ENCODE measurements at regions not wholly inside any gene's neighbourhood (a gene's known extent, or its start where the extent isn't known, plus 50 kb on each side); places are given as distances from the start of the nearest gene placed in this dataset.
A peak's percentile ranks its signal among the peaks of the same experiment; 100 is the strongest.

GRCh38 chr11:109320595-109320994 is 101.4 kb upstream of the C11orf87 start:
- peak; percentile 58 for DNase-seq (ENCODE audit: low read depth, low spot score)

DNA sequence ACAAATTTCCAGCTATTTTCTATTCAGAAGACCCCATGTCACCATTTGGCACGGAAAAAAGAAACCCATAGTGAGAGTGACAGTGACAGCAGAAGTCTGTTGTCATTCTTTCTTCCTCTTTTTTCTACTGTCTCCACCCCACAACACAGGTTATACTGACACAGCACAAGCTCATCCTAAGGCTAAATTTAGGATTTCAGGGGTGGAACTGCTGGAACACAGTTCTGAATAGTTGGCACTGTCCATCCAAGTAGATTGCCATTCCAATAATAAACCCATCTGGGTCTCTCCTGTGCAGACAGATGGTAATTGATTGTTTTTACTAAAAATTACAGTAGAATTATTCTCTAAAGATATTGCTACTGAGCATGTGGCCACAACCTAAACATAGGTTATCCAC is 95.2 kb upstream of the C11orf87 start:
- no peak overlapping the region for H3K27ac ChIP-seq
- DNase-seq (ENCODE audit: low read depth, low spot score), result no peak

More at GRCh38 chr11:109320595-109320994, 101.4 kb upstream of the C11orf87 start:
- peak overlapping the region; percentile 47 for H3K27ac ChIP-seq

DNA sequence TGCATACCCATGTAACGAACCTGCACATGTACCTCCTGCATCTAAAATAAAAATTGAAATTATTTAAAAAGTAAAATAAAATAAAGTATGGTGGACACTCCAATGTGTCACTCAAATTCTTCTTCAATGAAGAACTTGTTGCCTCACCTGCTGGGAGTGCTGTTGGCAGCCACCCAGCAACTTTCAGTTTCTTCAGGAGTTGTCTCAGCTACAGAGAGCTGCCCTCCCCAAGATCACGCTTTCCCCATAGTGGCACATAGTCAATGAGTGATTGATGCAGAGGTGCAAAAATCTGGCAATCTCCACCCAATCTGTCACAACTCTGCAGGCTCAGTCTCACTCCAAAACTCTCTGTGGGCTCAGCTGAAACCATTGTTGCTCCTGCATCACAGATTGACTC is 92.3 kb upstream of the C11orf87 start:
- H3K27ac ChIP-seq, result no peak overlapping the region
- no peak for DNase-seq (ENCODE audit: low read depth, low spot score)

DNA sequence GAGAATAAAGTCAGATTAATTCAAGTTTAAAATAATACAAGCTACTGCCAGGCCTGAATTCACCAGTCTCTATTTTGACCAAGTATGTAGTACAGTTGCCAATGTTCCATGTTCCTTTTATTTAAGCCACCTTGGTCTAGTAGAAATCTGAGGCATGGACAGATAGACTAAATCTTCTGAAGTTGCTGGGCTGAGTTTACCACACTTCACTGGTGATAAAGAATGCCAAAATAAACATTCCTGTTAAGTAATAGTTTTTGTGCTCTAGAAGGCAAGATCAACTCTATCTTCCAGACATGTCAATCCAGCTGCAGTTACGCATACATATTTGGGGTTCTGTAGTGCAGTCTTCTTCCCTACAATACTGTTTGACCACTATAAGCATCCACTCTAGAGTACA is 83.9 kb upstream of the C11orf87 start:
- DNase-seq (ENCODE audit: low read depth, low spot score), result no peak
- H3K27ac ChIP-seq, result no peak overlapping the region

DNA sequence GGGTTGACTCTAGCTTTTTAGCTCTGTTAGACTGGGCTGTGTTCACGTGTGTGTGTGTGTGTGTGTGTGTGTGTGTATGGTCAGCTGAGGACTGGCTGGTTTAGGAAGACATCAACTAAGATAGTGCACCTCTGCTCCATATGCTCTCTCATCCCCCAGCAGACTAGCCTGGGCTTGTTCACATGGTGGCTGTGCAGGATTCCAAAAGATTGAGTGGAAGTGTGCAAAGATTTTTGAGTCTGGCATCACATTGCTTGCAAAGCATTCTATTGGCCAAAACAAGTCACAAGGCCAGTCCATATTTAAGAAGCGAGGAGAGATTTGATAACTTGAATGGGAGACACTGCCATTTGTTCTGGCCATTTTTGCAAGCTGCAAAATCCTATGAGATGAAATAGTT is 79.7 kb upstream of the C11orf87 start:
- no peak overlapping the region for H3K27ac ChIP-seq
- DNase-seq (ENCODE audit: low read depth, low spot score), result no peak

- no peak overlapping the region for H3K27ac ChIP-seq
- no peak for DNase-seq (ENCODE audit: low read depth, low spot score)
These were observed 78.7 kb upstream of the C11orf87 start for GRCh38 chr11:109343242-109343641.

GRCh38 chr11:109347304-109347703 is 74.7 kb upstream of the C11orf87 start:
- no peak overlapping the region for H3K27ac ChIP-seq
- no peak for DNase-seq (ENCODE audit: low read depth, low spot score)

DNA sequence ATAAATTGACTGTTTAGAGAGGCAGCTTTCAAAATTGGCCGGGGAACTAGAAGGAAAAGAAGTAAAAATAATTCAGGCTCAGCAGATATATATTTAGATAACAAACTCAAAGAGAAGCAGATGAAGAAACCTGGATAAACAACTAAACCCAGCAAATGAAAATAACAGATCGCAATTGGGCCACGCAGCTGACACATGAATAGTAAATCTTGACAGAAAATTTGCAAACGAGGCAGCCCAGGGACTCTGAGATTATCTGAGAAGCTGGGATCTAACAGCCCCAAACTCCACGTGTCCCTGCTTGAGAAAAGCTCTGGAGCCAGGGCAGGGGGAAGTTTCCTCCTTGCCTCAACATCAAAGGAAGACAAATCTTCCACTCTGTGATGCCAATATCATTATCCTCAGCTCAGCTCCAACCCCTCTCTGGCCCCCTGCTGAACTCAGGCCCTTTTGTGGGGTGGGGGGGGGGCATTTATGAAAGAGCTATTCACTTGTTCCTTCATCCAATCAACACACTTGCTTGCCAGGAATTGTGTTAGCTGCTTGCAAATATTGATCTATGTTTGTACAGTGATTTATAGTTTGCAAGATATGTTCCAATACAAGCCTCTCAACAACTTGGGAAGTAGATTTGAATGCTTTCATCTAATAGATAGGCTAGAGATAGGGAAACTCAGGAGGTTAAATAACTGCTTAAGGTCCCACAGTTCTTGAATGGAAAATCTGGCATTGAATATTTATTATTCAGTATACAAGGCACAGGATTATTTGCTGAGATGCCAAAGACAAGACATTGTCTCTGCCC is 72.5 kb upstream of the C11orf87 start:
- no peak for DNase-seq (ENCODE audit: low read depth, low spot score)

GRCh38 chr11:109350091-109350490 is 71.9 kb upstream of the C11orf87 start:
- no peak overlapping the region for H3K27ac ChIP-seq
- no peak for DNase-seq (ENCODE audit: low read depth, low spot score)

More for the DNA sequence above, 72.5 kb upstream of the C11orf87 start:
- H3K27ac ChIP-seq, result no peak overlapping the region

DNA sequence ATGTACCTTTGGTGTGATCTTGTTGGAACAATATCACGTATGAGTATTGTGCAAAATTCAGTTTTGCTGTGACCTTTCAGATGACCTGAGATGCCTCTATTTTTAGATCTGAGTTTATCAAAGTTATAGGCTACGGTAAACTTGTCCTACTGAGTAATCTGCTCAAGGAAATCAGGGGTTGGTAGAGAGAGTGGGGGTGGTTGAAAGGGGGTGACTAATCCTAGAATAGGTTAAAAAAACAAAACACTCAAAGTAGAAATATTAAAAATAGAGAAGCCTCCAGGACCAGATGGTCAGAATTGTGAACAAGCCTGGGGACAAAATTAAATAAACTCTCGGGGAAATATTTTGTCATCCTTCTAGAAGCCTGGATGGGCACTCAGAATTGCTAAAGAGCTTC is 59.9 kb upstream of the C11orf87 start:
- H3K27ac ChIP-seq, result no peak overlapping the region
- DNase-seq (ENCODE audit: low read depth, low spot score), result no peak

- DNase-seq (ENCODE audit: low read depth, low spot score), result no peak
- no peak overlapping the region for H3K27ac ChIP-seq
These were observed 58.3 kb upstream of the C11orf87 start for GRCh38 chr11:109363682-109364081.

DNA sequence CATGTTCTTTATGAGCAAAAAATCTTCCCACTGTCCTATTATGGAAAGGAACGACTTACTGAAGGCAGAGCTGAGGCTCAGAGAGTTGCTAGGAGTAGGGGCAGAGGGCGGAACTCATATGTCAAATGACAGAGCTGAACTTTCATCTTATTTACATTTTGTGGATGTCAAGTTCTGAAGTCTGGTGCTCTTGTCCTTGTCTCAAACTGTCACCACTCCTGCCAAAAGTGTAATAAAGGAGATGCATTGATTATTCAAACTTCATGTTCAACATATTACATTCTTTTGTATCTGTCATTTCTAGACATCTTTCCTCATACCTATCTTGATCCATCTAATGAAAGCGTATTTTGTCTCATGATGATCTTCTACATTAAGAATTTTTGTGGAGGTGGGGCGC is 57.1 kb upstream of the C11orf87 start:
- no peak overlapping the region for H3K27ac ChIP-seq

DNA sequence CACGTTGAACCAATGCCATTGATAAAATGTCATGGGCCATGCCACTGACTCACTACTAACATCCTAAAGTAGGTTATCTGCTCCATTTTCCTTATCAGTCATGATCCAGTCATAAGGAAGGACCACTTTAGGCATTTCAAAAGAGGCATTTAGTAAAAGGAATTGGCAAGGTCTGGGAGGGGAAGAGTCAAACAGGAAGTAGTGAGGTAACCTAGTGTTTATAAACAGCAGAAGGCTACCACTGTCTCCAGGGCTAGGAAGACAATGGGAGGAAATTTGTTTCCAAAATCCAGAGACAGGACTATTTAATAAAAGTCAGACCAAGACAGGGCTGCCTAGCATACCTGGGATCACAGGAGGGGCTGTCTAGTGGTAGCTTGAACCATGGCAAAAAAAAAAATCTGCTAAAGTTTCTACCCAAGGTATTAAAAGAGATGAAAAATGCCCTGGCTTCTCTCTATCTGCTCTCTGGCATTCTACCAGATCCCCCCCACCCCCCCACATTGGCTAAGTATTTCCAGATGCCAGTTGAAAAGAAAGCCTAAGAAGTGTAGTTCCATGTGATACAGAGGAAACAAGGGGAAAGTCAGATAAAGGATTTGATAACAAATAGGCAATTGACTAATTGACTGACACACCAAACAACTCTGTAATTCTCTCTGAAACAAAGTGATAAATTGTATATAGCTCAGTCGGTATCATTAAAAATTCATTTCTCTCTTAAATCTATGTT is 50.4 kb upstream of the C11orf87 start:
- DNase-seq (ENCODE audit: low read depth, low spot score), result no peak

More for the DNA sequence above, 57.1 kb upstream of the C11orf87 start:
- DNase-seq (ENCODE audit: low read depth, low spot score), result no peak

More for the DNA sequence above, 50.4 kb upstream of the C11orf87 start:
- no peak overlapping the region for H3K27ac ChIP-seq
